Retina (tissue), 1 donor: ENCODE measurements at regions not wholly inside any gene's neighbourhood (a gene's known extent, or its start where the extent isn't known, plus 50 kb on each side); places are given as distances from the start of the nearest gene placed in this dataset.

ENCODE experiments used
- DNase-seq: peaks from one replicate; pipeline ENCODE4 v3.0.0-alpha.2; 2016

GRCh38 chr2:65878011-65878340 is 445.6 kb upstream of the SPRED2 start:
- no peak for DNase-seq

- no peak for DNase-seq
Measured at GRCh38 chr2:65877331-65878010, 445.1 kb upstream of the SPRED2 start.

- DNase-seq, result no peak
Measured at GRCh38 chr2:65876114-65876513, 443.7 kb upstream of the SPRED2 start.

- no peak for DNase-seq
Measured at GRCh38 chr2:65870826-65871225, 438.4 kb upstream of the SPRED2 start.

- no peak for DNase-seq
Measured at GRCh38 chr2:65869296-65869695, 436.9 kb upstream of the SPRED2 start.

- DNase-seq, result no peak
Measured at GRCh38 chr2:65868177-65868576, 435.8 kb upstream of the SPRED2 start.

GRCh38 chr2:65867446-65867845 is 435.0 kb upstream of the SPRED2 start:
- DNase-seq, result no peak

- DNase-seq, result no peak
Measured at GRCh38 chr2:65866148-65866547, 433.7 kb upstream of the SPRED2 start.

GRCh38 chr2:65864619-65865018 is 432.2 kb upstream of the SPRED2 start:
- peak; percentile 16 for DNase-seq

GRCh38 chr2:65863713-65864112 is 431.3 kb upstream of the SPRED2 start:
- DNase-seq, result no peak

- DNase-seq, result no peak
Measured at GRCh38 chr2:65856928-65857327, 424.5 kb upstream of the SPRED2 start.

- DNase-seq, result no peak
Measured at GRCh38 chr2:65856423-65856822, 424.0 kb upstream of the SPRED2 start.

- no peak for DNase-seq
Measured at GRCh38 chr2:65850695-65851094, 418.3 kb upstream of the SPRED2 start.

- no peak for DNase-seq
Measured at GRCh38 chr2:65846989-65847678, 414.7 kb upstream of the SPRED2 start.

GRCh38 chr2:65845442-65846182 is 413.2 kb upstream of the SPRED2 start:
- DNase-seq, result no peak

GRCh38 chr2:65842104-65842503 is 409.7 kb upstream of the SPRED2 start:
- no peak for DNase-seq

- DNase-seq, result no peak
Measured at GRCh38 chr2:65835975-65836549, 403.7 kb upstream of the SPRED2 start.

GRCh38 chr2:65834771-65835475 is 402.5 kb upstream of the SPRED2 start:
- peak; percentile 56 for DNase-seq

- DNase-seq, result no peak
Measured at GRCh38 chr2:65834062-65834461, 401.7 kb upstream of the SPRED2 start.

- peak; percentile 20 for DNase-seq
Measured at GRCh38 chr2:65831509-65831908, 399.1 kb upstream of the SPRED2 start.

GRCh38 chr2:65826567-65826966 is 394.2 kb upstream of the SPRED2 start:
- no peak for DNase-seq

GRCh38 chr2:65823511-65823910 is 391.1 kb upstream of the SPRED2 start:
- DNase-seq, result no peak

- no peak for DNase-seq
Measured at GRCh38 chr2:65820454-65820853, 388.1 kb upstream of the SPRED2 start.
